ENCODE measurements at regions not wholly inside any gene's neighbourhood (a gene's known extent, or its start where the extent isn't known, plus 50 kb on each side); places are given as distances from the start of the nearest gene placed in this dataset.

DNA sequence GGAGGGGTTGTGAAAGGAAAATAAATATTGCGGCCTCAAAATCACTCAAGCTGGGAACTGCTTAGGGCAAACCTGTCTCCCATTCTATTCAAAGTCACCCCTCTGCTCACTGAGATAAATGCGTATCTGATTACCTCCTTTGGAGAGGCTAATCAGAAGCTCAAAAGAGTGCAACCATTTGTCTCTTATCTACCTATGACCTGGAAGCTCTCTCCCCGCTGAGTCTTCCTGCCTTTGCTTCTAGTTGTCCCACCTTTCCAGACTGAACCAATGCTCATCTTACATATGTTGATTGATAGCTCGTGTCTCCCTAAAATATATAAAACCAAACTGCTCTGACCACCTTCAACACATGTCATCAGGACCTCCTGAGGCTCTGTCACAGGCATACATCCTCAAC is 91.6 kb upstream of the CAMK1G start:
- TF ChIP-seq EZH2 (IDR thresholded peaks at IDR 0.05; ENCODE audit: borderline replicate concordance, insufficient read depth, low read length, poor library complexity, severe bottlenecking) = no peak
- TF ChIP-seq, protein P1, sequence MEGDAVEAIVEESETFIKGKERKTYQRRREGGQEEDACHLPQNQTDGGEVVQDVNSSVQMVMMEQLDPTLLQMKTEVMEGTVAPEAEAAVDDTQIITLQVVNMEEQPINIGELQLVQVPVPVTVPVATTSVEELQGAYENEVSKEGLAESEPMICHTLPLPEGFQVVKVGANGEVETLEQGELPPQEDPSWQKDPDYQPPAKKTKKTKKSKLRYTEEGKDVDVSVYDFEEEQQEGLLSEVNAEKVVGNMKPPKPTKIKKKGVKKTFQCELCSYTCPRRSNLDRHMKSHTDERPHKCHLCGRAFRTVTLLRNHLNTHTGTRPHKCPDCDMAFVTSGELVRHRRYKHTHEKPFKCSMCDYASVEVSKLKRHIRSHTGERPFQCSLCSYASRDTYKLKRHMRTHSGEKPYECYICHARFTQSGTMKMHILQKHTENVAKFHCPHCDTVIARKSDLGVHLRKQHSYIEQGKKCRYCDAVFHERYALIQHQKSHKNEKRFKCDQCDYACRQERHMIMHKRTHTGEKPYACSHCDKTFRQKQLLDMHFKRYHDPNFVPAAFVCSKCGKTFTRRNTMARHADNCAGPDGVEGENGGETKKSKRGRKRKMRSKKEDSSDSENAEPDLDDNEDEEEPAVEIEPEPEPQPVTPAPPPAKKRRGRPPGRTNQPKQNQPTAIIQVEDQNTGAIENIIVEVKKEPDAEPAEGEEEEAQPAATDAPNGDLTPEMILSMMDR (IDR thresholded peaks at IDR 0.05; ENCODE audit: poor library complexity, severe bottlenecking) = no peak
